ENCODE measurements at regions not wholly inside any gene's neighbourhood (a gene's known extent, or its start where the extent isn't known, plus 50 kb on each side); places are given as distances from the start of the nearest gene placed in this dataset.
A peak's percentile ranks its signal among the peaks of the same experiment; 100 is the strongest.
"Not testable (repeated sequence)": the region's sequence is repeated elsewhere in the genome, so short reads cannot be mapped to it uniquely, and the experiment has no call there.

- peak; percentile 44 to 88 (median 81) for DNase-seq
Measured at GRCh38 chr18:11383381-11383780, 226.0 kb upstream of the SLC35G4 start.

- DNase-seq = no peak
Measured at GRCh38 chr18:11380968-11381367, 228.4 kb upstream of the SLC35G4 start.

GRCh38 chr18:11379660-11380059 lies 229.7 kb upstream of the SLC35G4 start:
- no peak for DNase-seq

GRCh38 chr18:11377766-11378540 lies 228.6 kb upstream of the PIEZO2 start:
- DNase-seq = no peak

- DNase-seq = peak in 2 of 3 donors; percentile 27 to 54
Measured at GRCh38 chr18:11372163-11372562, 222.8 kb upstream of the PIEZO2 start.

GRCh38 chr18:11369556-11369955 lies 220.2 kb upstream of the PIEZO2 start:
- no peak for DNase-seq

GRCh38 chr18:11368020-11368419 lies 218.7 kb upstream of the PIEZO2 start:
- no peak for DNase-seq

GRCh38 chr18:11367351-11367750 lies 218.0 kb upstream of the PIEZO2 start:
- DNase-seq = peak in 2 of 3 donors; percentile 22 to 57

GRCh38 chr18:11366410-11366809 lies 217.0 kb upstream of the PIEZO2 start:
- peak; percentile 33 to 62 (median 47) for DNase-seq

- DNase-seq = no peak
Measured at GRCh38 chr18:11362856-11363255, 213.5 kb upstream of the PIEZO2 start.

- not testable (repeated sequence) for DNase-seq
Measured at GRCh38 chr18:11361862-11362261, 212.5 kb upstream of the PIEZO2 start.

- no peak for DNase-seq
Measured at GRCh38 chr18:11357678-11358077, 208.3 kb upstream of the PIEZO2 start.

GRCh38 chr18:11344576-11344975 lies 195.2 kb upstream of the PIEZO2 start:
- DNase-seq = not testable (repeated sequence)

GRCh38 chr18:11343096-11343495 lies 193.7 kb upstream of the PIEZO2 start:
- DNase-seq = no peak

GRCh38 chr18:11342115-11342514 lies 192.7 kb upstream of the PIEZO2 start:
- DNase-seq = not testable (repeated sequence)

GRCh38 chr18:11339188-11339775 lies 189.9 kb upstream of the PIEZO2 start:
- DNase-seq = peak in 2 of 3 donors; percentile 46 to 88

GRCh38 chr18:11336241-11336640 lies 186.9 kb upstream of the PIEZO2 start:
- no peak for DNase-seq

GRCh38 chr18:11327391-11328009 lies 178.1 kb upstream of the PIEZO2 start:
- peak in 2 of 3 donors; percentile 37 to 63 for DNase-seq

- DNase-seq = peak in 1 of 3 donors; percentile 88
Measured at GRCh38 chr18:11324956-11325882, 175.8 kb upstream of the PIEZO2 start.

GRCh38 chr18:11324510-11324909 lies 175.1 kb upstream of the PIEZO2 start:
- no peak for DNase-seq

- DNase-seq = peak in 1 of 3 donors; percentile 67
Measured at GRCh38 chr18:11323359-11323819, 174.0 kb upstream of the PIEZO2 start.

- no peak for DNase-seq
Measured at GRCh38 chr18:11322716-11323115, 173.3 kb upstream of the PIEZO2 start.

Data from muscle of back (tissue), 3 donors.